A673 (cell line): ENCODE measurements at regions not wholly inside any gene's neighbourhood (a gene's known extent, or its start where the extent isn't known, plus 50 kb on each side); places are given as distances from the start of the nearest gene placed in this dataset.

Experiments used
- BruUV-seq: library from RNA; stranded (reverse); fragments of 400-500 nt; replicated peaks from 2 replicates; lab custom pipeline; 2021; lab: Mats Ljungman, UMichigan
- CTCF ChIA-PET: fragments of 300-600 bp; sonication (Branson Sonifier 250); formaldehyde crosslinking; loops from one replicate; lab custom pipeline; 2022; ENCODE audit warnings: antibody characterized with exemption; lab: Charles Lee
- POLR2A ChIA-PET: fragments of 300-600 bp; sonication (Branson Sonifier 250); formaldehyde crosslinking; loops from one replicate; lab custom pipeline; 2022; ENCODE audit warnings: antibody characterized with exemption; ENCODE audit not compliant: low non-redundant PET; lab: Charles Lee
- DNase-seq: peaks from one replicate; pipeline ENCODE4 v3.0.0-alpha.2; 2015; ENCODE audit warnings: low spot score
- H3K27ac ChIP-seq: fragments of 200-600 bp; sonication (generic); 2 replicates; pipeline ENCODE4 v1.5.1; 2016; ENCODE audit warnings: mixed run types, low read depth, mild to moderate bottlenecking, mixed read lengths, antibody characterized with exemption, low read length; ENCODE audit not compliant: poor library complexity, severe bottlenecking
- H3K27me3 ChIP-seq: fragments of 200-600 bp; sonication (generic); replicated peaks from 2 replicates; pipeline ENCODE4 v1.6.1; 2017; ENCODE audit warnings: mixed run types, low read depth, mild to moderate bottlenecking, mixed read lengths, antibody characterized with exemption, low read length; ENCODE audit not compliant: insufficient read depth, poor library complexity
- H3K36me3 ChIP-seq: fragments of 200-600 bp; sonication (generic); 2 replicates; pipeline ENCODE4 v1.6.1; 2016; ENCODE audit warnings: mixed run types, mild to moderate bottlenecking, mixed read lengths, antibody characterized with exemption, low read length; ENCODE audit not compliant: insufficient read depth, poor library complexity, severe bottlenecking
- H3K4me1 ChIP-seq: fragments of 200-600 bp; sonication (generic); 2 replicates; pipeline ENCODE4 v1.6.1; 2017; ENCODE audit warnings: mixed run types, mild to moderate bottlenecking, mixed read lengths, antibody characterized with exemption, low read length; ENCODE audit not compliant: insufficient read depth, poor library complexity, severe bottlenecking
- H3K4me3 ChIP-seq: fragments of 200-600 bp; sonication (generic); 2 replicates; pipeline ENCODE4 v1.5.1; 2016; ENCODE audit warnings: low read depth, mixed run types, mild to moderate bottlenecking, mixed read lengths, low read length; ENCODE audit not compliant: poor library complexity, severe bottlenecking
- H3K9me3 ChIP-seq: fragments of 200-600 bp; sonication (generic); 2 replicates; pipeline ENCODE4 v1.6.1; 2016; ENCODE audit warnings: mixed run types, low read depth, mild to moderate bottlenecking, mixed read lengths, antibody characterized with exemption, low read length; ENCODE audit not compliant: poor library complexity, severe bottlenecking
- CTCF ChIP-seq: fragments of 300-800, 200-600 bp; sonication (generic); conservative IDR thresholded peaks from 2 replicates; pipeline ENCODE4 v1.5.1; 2017; ENCODE audit warnings: low read depth, mild to moderate bottlenecking, antibody characterized with exemption, low read length, moderate library complexity, mixed read lengths
- EZH2 ChIP-seq: fragments of 200-600 bp; sonication (generic); IDR thresholded peaks from 2 replicates; pipeline ENCODE4 v1.6.1; 2017; ENCODE audit warnings: borderline replicate concordance, low read depth, mild to moderate bottlenecking, mixed read lengths, antibody characterized with exemption, low read length; ENCODE audit not compliant: poor library complexity, severe bottlenecking
- intact Hi-C: fragments of 100-400 bp; cut with micrococcal nuclease; formaldehyde crosslinking; loops from one replicate; pipeline ENCODE4 v1.10.0; 2022; ENCODE audit not compliant: unreplicated experiment

- no peak for DNase-seq
- peak overlapping the region; percentile 49 for H3K4me3 ChIP-seq
- no peak overlapping the region for H3K27ac ChIP-seq
- ChIA-PET POLR2A (no interaction called here), CTCF (interaction anchor here (2.1 kb wide), 1 partner anchor 360 kb away, joined by 6 read pairs; no protein-coding TSS in a partner anchor)
- no TSS peak for BruUV-seq
- H3K27me3 ChIP-seq = peaks cover 65% of the 10 kb centered on the region
- H3K36me3 ChIP-seq = no peaks in the 10 kb centered on the region
- intact Hi-C loops = loop anchor here (2.0 kb wide), 1 partner anchor 173 kb away; no protein-coding TSS in a partner anchor
- TF ChIP-seq CTCF (no peak), EZH2 (no peak)
- no peaks in the 10 kb centered on the region for H3K9me3 ChIP-seq
- no peaks in the 10 kb centered on the region for H3K4me1 ChIP-seq
These were observed 260.3 kb upstream of the E2F7 start for GRCh38 chr12:77325511-77326236.

- Histone ChIP-seq H3K27me3 (peaks cover 58% of the 10 kb centered on the region), H3K4me1 (no peaks in the 10 kb centered on the region), H3K27ac (no peak overlapping the region), H3K36me3 (no peaks in the 10 kb centered on the region), H3K4me3 (peak overlapping the region; percentile 49), H3K9me3 (no peaks in the 10 kb centered on the region)
- CTCF ChIA-PET = interaction anchor here (1.0 to 2.1 kb wide), 3 partner anchors 10 to 360 kb away, joined by 4 to 6 read pairs (median 6); no protein-coding TSS in a partner anchor
- no TSS peak for BruUV-seq
- TF ChIP-seq CTCF (peak; percentile 60), EZH2 (peak; percentile 15)
- POLR2A ChIA-PET = no interaction called here
- intact Hi-C loops = loop anchor here (2.0 kb wide), 1 partner anchor 172 kb away; no protein-coding TSS in a partner anchor
- DNase-seq = peak; percentile 82
These were observed 259.5 kb upstream of the E2F7 start for GRCh38 chr12:77324763-77325468.

GRCh38 chr12:77324416-77324762 lies 259.0 kb upstream of the E2F7 start:
- Histone ChIP-seq H3K4me3 (peak overlapping the region; percentile 49), H3K4me1 (no peaks in the 10 kb centered on the region), H3K9me3 (no peaks in the 10 kb centered on the region), H3K36me3 (no peaks in the 10 kb centered on the region), H3K27ac (no peak overlapping the region), H3K27me3 (peaks cover 54% of the 10 kb centered on the region)
- intact Hi-C loops = loop anchor here (2.0 kb wide), 1 partner anchor 172 kb away; no protein-coding TSS in a partner anchor
- POLR2A ChIA-PET = no interaction called here
- no peak for TF ChIP-seq EZH2
- no peak for TF ChIP-seq CTCF
- CTCF ChIA-PET = interaction anchor here (1.0 to 2.1 kb wide), 3 partner anchors 11 to 361 kb away, joined by 4 to 6 read pairs (median 6); no protein-coding TSS in a partner anchor
- no TSS peak for BruUV-seq
- DNase-seq = no peak
